ENCODE measurements at regions not wholly inside any gene's neighbourhood (a gene's known extent, or its start where the extent isn't known, plus 50 kb on each side); places are given as distances from the start of the nearest gene placed in this dataset.

GRCh38 chr1:201741763-201742342 lies 87.1 kb upstream of the IPO9 start:
- Histone ChIP-seq H3K79me2 (ENCODE audit: insufficient read depth) (peaks cover 100% of the 10 kb centered on the region), H3K4me1 (ENCODE audit: control insufficient read depth in 1 of 2, insufficient read depth in 2 of 2, low read depth in 1 of 2, low read length in 1 of 2) (peaks cover 25 to 48% of the 10 kb centered on the region in 2 experiments; a peak in 3 of 4 replicates), H3K9me2 (no peaks in the 10 kb centered on the region), H3K4me2 (peak overlapping the region; percentile 81), H3K4me3 (ENCODE audit: low read depth in 2 of 2, low read length in 1 of 2) (no peak overlapping the region), H3K9ac (no peak overlapping the region; the same call in 1 of the 2 replicates), H3K36me3 (replicated peaks in 1 of 2; ENCODE audit: control insufficient read depth in 1 of 2, insufficient read depth in 2 of 2, low read length in 1 of 2) (peaks cover 2 to 36% of the 10 kb centered on the region in 2 experiments), H3F3A (replicated peaks; ENCODE audit: insufficient read depth) (peaks cover 41% of the 10 kb centered on the region), H4K20me1 (ENCODE audit: insufficient read depth) (no peaks in the 10 kb centered on the region; the same call in 1 of the 2 replicates), H3K27me3 (ENCODE audit: insufficient read depth) (no peaks in the 10 kb centered on the region), H3K27ac (ENCODE audit: low read depth in 2 of 2, low read length in 1 of 2) (peak overlapping the region in 1 of 2 experiments; percentile 98; a peak in 2 of 4 replicates), H2AFZ (ENCODE audit: low read depth) (no peak overlapping the region), H3K9me3 (no peaks in the 10 kb centered on the region)
- no peak for DNase-seq
- CTCF ChIA-PET, result interaction anchor here (0.6 to 2.3 kb wide), 6 partner anchors 10 to 182 kb away, joined by 3 to 14 read pairs (median 4); no protein-coding TSS in a partner anchor
- POLR2A ChIA-PET, result no interaction called here
- no peak for TF ChIP-seq RFX5 (IDR thresholded peaks at IDR 0.05; ENCODE audit: low read length)
- no peak for TF ChIP-seq USF1 (IDR thresholded peaks at IDR 0.05; ENCODE audit: borderline replicate concordance, low read depth)
- TF ChIP-seq RCOR1 (IDR thresholded peaks at IDR 0.05; ENCODE audit: low read length), result no peak
- no peak for TF ChIP-seq NFIC (IDR thresholded peaks at IDR 0.05; ENCODE audit: borderline replicate concordance)
- no peak for TF ChIP-seq TAF1 (IDR thresholded peaks at IDR 0.05; ENCODE audit: borderline replicate concordance, low read depth, low read length)
- TF ChIP-seq EZH2phosphoT487 (IDR thresholded peaks at IDR 0.05; ENCODE audit: borderline replicate concordance, low read depth), result no peak
- TF ChIP-seq FOXM1 (IDR thresholded peaks at IDR 0.05; ENCODE audit: low read depth), result no peak
- no peak for TF ChIP-seq CHD2 (IDR thresholded peaks at IDR 0.05; ENCODE audit: low read length, partially characterized antibody)
- no peak for TF ChIP-seq RAD21 (IDR thresholded peaks at IDR 0.05; ENCODE audit: low read length)
- TF ChIP-seq SMC3 (IDR thresholded peaks at IDR 0.05; ENCODE audit: low read depth, low read length), result no peak
- TF ChIP-seq GATA2 (CRISPR knock-in tag; IDR thresholded peaks at IDR 0.05), result no peak
- TF ChIP-seq GABPA (IDR thresholded peaks at IDR 0.05; ENCODE audit: low read depth), result no peak
- no peak for TF ChIP-seq IRF3 (IDR thresholded peaks at IDR 0.05; ENCODE audit: low read depth, low read length)
- no peak for TF ChIP-seq EP300 (IDR thresholded peaks at IDR 0.05; ENCODE audit: borderline replicate concordance in 1 of 2, low read depth in 1 of 2, low read length in 1 of 2)
- TF ChIP-seq ZBTB33 (IDR thresholded peaks at IDR 0.05; ENCODE audit: borderline replicate concordance, low read depth), result no peak
- no peak for TF ChIP-seq RXRA (IDR thresholded peaks at IDR 0.05; ENCODE audit: borderline replicate concordance, low read depth)
- TF ChIP-seq CTCF (IDR thresholded peaks at IDR 0.05), result no peak
- no peak for TF ChIP-seq JUND (IDR thresholded peaks at IDR 0.05)
- TF ChIP-seq YY1 (IDR thresholded peaks at IDR 0.05; ENCODE audit: low read depth), result no peak
- TF ChIP-seq FOSL2 (IDR thresholded peaks at IDR 0.05; ENCODE audit: borderline replicate concordance, low read depth), result no peak
- 90% methylated on average over 3 of the region's 3 CpGs for WGBS (ENCODE audit: low lambda C conversion rate)
